Fibroblast of skin of abdomen (primary cell): ENCODE measurements at regions not wholly inside any gene's neighbourhood (a gene's known extent, or its start where the extent isn't known, plus 50 kb on each side); places are given as distances from the start of the nearest gene placed in this dataset.
A peak's percentile ranks its signal among the peaks of the same experiment; 100 is the strongest.

Source experiments
- DNase-seq: peaks from one replicate; pipeline ENCODE4 v3.0.0-alpha.2; 2013

GRCh38 chr4:129167640-129168260 is 71.8 kb downstream of the C4orf33 start:
- peak; percentile 5 for DNase-seq

DNA sequence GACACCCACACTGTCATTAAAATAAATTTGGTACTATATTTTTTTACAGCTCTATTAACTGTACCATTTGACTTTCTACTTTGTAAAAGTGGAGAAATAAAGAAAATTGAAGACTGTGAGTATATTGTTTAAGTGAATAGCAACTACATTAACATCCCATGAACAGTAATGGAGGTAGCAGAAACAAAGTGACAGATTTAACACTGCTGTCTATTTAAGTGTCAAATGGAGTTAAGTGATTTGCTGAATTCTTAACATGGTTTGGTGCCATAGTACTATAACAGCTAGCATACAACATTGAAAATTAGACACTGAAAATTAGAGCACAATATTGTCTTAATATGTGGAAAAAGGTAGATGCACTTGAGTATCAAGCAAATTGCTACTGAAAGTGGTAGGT is 76.2 kb downstream of the C4orf33 start:
- DNase-seq, result no peak

- DNase-seq, result no peak
Observed at GRCh38 chr4:129176864-129177263, 80.9 kb downstream of the C4orf33 start.

- no peak for DNase-seq
Observed at GRCh38 chr4:129179276-129179675, 83.3 kb downstream of the C4orf33 start.

GRCh38 chr4:129189630-129190029 is 93.7 kb downstream of the C4orf33 start:
- no peak for DNase-seq

DNA sequence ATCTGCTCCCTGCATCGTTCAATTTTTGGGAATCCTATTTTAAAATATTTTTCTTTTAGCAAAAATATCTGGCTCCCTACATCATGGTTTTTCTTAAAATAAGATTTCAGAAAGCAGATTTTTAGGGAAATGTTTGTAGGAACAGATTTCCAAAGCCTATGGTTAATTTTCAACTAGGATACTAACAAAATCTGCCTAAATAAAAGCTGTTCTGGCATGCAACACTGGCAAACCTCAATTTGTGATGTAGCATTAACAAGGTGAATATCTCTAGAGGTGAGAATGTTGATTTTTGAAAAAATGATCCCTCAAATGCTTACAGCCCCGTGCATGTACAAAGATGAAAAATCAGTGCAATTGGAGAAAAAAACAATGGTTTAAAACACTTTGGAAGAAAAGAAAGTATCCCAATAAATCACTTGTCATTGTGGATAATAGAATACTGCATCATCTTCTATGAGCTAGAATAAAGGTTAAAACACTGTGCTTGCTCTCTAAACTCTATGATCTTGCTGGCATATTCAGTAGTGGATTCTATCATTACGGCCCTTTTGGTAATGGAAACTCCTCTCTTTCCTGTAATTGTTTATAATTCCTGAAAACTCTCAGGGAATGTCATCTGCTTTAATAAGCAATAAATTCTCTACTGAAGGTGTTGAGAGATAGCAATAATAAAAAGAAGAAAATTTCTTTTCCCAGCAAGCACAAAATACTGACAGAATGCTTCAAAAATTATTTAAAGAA is 97.6 kb downstream of the C4orf33 start:
- DNase-seq, result no peak

DNA sequence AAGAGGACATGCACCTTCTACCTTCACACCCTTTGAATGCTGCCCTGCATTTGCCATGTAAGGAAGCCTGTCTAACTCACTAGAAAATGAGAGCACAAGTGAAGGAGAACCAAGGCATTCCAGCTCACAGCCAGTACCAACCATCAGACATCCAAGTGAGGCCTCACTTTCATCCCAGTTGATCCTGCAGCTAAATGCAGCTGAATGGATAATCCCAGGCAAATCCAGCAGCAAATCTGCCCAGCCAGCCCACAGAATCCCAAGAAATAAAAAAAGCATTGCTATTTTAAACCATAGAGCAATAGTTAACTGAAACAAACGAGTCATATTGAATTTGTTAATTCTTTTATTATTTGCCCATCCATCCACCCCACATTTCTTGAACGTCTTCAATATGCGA is 112.5 kb downstream of the C4orf33 start:
- no peak for DNase-seq

GRCh38 chr4:129213692-129214091 is 117.7 kb downstream of the C4orf33 start:
- no peak for DNase-seq

GRCh38 chr4:129218360-129218759 is 122.4 kb downstream of the C4orf33 start:
- peak; percentile 4 for DNase-seq

DNA sequence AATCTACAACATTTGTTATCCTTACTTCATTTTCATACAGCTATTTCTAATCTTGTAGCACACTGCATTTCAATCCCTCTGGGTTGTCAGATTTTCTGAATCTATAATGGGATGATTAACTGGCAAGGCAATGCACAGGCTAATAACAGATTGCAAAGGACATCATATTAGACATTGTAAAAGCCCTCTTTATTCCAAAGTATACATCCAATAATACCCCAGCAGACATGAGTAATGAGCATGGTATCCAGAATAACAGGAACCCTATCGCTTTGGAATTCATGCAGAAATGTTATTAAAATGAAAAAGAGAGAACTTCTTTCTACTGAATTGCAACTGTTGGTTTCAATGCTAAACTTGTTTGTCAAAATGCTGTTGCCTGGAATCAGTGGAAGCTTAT is 122.9 kb downstream of the C4orf33 start:
- DNase-seq, result peak; percentile 55

- no peak for DNase-seq
Observed at GRCh38 chr4:129220254-129220653, 124.3 kb downstream of the C4orf33 start.

DNA sequence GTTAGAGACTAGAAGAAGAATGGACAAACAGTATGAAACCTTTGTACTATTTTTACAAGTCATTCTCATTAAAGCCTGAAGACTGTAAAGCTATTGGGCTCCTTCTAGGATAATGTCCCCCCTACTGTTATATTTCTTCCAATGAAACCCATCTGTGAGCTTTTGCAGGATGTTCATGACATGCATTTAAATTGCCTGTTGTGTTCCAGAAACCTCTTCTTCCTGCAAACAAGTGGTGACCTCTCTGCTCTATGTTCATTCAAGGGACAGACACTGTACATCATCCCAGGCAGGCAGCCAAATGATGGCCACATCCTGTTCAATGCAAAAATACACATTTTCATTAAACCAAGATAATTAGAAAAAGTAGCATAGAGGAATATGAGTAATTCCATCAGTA is 128.0 kb downstream of the C4orf33 start:
- peak; percentile 1 for DNase-seq

GRCh38 chr4:129230846-129231245 is 134.9 kb downstream of the C4orf33 start:
- no peak for DNase-seq

- peak; percentile 21 for DNase-seq
Observed at GRCh38 chr4:129231945-129232588, 136.1 kb downstream of the C4orf33 start.

- peak; percentile 51 for DNase-seq
Observed at GRCh38 chr4:129232589-129233337, 136.8 kb downstream of the C4orf33 start.

GRCh38 chr4:129233691-129234090 is 137.7 kb downstream of the C4orf33 start:
- DNase-seq, result no peak

GRCh38 chr4:129236351-129236750 is 140.4 kb downstream of the C4orf33 start:
- no peak for DNase-seq

DNA sequence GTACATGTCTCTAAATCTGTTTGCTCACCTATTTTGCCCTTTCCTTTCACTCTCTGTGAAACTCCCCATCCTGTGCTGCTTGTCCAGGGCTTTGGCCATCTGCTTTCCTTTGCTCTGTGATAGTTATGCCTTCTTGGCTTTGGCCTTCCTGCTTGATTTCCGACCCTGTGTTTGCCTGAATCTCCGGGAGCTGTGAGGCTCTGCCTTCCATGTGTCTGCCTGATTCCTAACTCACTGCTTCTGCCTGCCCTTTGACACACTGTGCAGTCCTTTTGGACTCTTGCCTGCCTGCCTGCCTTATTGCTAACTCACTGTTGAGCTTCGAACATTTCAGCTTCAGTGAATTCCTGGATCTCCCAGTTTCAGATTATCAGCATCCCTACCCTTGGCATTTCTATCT is 143.1 kb downstream of the C4orf33 start:
- DNase-seq, result peak; percentile 36

DNA sequence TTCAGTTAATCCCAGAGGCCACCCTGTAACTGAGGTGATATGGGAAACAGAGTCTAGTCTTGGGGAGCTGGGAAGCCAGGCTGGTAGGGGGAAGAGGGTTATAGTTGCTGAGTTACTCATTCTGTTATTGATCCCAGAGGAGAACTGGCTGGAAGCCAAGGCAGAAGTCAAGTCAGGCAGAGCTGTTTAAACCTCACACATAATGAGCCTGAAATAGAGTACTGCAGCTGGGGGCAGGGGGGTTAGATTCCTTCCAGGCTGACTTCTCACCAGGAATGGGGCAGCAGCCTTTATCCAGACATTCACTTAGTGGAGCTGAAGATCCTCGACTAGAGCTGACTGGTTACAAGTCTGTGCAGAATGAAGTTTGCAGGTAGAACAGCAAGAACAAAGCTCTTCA is 144.9 kb downstream of the C4orf33 start:
- DNase-seq, result peak; percentile 68

- no peak for DNase-seq
Observed at GRCh38 chr4:129246145-129246544, 150.2 kb downstream of the C4orf33 start.

DNA sequence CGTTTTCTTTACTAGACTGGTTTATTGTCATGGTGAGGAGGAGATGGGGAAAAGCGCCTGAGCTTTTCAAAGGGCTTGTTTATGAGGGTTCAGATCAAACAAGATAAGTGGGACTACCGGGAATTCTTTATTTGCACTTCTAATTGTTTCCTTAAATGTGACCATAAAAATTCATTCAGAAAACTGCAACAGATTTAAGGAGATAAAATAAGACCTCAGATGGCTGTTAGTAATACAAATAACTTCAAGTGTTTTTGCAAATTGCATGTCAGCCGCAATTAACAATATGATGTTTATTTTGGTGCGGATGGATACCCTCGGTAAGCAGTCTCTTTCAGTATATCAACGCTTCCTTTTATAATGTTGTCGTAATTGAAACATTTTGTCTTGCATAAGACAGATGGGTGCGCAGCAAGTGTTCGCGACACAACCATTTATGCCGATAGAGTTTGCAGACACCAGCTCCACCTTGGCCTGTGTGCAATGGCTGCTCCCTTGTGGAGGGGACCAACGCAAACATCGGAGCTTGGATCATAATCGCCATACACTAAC is 151.0 kb downstream of the C4orf33 start:
- no peak for DNase-seq

DNA sequence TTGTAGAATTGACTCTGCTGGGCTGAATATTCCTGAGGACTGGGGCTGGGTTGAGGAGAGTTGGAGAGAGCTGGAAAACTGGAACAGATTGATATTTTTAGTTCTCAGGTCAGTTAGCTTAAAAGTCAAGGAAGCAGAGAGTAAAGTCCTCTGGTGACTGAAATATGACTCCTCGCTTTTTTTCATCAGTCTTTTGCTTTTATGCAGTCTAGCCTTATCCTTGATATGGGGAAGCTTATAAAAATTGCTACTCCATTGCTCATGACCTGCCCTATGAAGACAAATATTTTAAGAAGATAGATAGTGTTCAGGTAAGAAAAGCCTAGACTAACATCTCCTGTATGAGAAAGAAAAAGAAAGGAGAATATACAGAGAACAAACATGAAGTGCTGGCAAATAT is 152.7 kb downstream of the C4orf33 start:
- no peak for DNase-seq

GRCh38 chr4:129254126-129254525 is 158.2 kb downstream of the C4orf33 start:
- DNase-seq, result no peak
